KBM-7 (cell line): ENCODE measurements at regions not wholly inside any gene's neighbourhood (a gene's known extent, or its start where the extent isn't known, plus 50 kb on each side); places are given as distances from the start of the nearest gene placed in this dataset.
"Not testable (repeated sequence)": the region's sequence is repeated elsewhere in the genome, so short reads cannot be mapped to it uniquely, and the experiment has no call there.

Experiments
- DNase-seq: peaks from one replicate; pipeline ENCODE4 v3.0.0-alpha.2; 2015
- in situ Hi-C: fragments of 300-500 bp; cut with MboI; formaldehyde crosslinking; loops from 2 replicates; pipeline ENCODE4 v1.14.3; 2020; ENCODE audit warnings: low sequenced_read_pairs, low pct_unique_long_range_greater_than_20kb, mixed read lengths

- DNase-seq, in situ Hi-C loops: not testable (repeated sequence)
Measured at GRCh38 chr15:85262461-85263055, 117.8 kb upstream of the AKAP13 start.

- in situ Hi-C loops, DNase-seq: not testable (repeated sequence)
Measured at GRCh38 chr15:85263842-85264440, 116.5 kb upstream of the AKAP13 start.

DNA sequence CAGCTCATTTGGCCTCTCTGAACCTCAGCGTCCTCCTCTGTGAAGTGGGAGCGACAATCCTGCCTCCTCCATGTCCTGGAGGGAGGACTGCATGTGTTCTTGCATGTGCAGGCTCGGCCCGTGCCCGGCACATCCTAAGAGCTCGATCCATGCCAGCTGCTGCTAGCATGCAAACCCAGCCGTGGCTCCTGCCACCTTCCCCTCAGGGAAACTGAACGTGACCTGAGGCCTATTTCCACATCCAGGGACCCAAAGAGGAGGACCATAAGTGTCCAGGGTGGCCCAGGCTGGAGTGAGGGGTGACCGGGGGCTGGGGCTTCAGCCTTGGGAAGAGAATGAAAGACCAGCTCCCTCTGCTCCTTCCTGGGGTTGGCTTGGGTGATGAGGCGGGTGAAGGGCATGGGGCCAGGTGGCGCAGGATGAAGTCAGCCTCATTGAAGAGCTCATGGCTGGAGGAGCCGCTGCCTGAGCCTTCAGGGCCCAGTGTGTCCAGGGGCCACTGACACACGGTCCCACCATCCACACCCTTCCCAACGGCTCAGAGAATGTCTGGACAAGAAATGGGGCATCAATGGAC is 115.7 kb upstream of the AKAP13 start:
- DNase-seq, in situ Hi-C loops: not testable (repeated sequence)

DNA sequence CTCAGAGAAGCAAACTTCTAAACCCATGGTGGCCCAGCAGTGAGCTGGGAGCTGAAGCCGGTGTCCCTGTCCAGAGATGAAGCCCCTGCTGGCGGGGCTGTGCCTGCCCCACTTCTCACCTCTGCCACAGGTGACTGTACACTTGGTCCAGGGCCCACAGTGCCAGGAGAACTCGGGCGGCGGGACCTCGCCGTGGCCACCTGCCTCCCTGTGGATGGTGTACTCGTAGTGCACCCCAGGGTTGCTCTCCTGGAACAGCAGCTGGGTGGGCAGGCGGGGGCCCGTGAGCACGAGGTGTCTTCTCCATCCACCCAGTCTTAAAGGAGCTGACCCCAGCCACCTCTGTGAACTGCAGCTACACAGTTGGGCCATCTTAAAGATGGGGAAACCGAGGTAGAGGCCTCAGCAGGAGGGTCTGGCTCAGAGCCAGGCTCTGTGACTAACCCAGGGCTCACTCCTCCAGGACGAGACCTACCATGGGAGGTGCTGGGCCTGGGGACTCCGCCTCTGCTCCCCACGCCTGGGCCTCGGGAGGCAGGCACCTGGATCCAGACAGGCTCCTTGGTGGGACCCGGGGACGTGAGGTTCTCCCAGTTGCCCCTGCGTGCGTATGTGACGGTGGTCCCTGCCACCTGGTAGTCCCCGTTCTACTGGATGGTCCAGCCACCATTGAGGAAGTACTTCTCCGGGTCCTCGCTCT is 113.1 kb upstream of the AKAP13 start:
- not testable (repeated sequence) for DNase-seq

GRCh38 chr15:85274315-85275050 is 105.9 kb upstream of the AKAP13 start:
- no peak for DNase-seq
- in situ Hi-C loops, result no loop called here

More for the DNA sequence above, 113.1 kb upstream of the AKAP13 start:
- in situ Hi-C loops, result not testable (repeated sequence)

- DNase-seq, result no peak
- in situ Hi-C loops, result no loop called here
Measured at GRCh38 chr15:85276508-85276907, 103.9 kb upstream of the AKAP13 start.

DNA sequence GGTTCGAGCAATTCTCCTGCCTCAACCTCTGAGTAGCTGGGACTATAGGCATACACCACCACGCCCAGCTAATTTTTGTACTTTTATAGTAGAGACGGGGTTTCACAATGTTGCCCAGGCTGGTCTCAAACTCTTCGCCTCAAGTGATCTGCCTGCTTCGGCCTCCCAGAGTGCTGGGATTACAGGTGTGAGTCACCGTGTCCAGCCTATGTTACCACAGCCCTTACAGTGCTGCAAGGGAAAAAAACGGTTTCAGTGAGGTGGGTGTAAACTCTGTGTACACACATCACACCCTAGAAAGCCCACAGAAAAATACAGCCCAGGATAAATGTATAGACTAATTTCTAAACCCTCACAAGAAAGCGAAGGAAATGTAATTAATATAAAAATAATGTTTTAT is 103.5 kb upstream of the AKAP13 start:
- in situ Hi-C loops, result no loop called here
- DNase-seq, result no peak

GRCh38 chr15:85277847-85278370 is 102.5 kb upstream of the AKAP13 start:
- DNase-seq, result no peak
- in situ Hi-C loops, result no loop called here

GRCh38 chr15:85280203-85280602 is 100.2 kb upstream of the AKAP13 start:
- in situ Hi-C loops, result no loop called here
- DNase-seq, result no peak

DNA sequence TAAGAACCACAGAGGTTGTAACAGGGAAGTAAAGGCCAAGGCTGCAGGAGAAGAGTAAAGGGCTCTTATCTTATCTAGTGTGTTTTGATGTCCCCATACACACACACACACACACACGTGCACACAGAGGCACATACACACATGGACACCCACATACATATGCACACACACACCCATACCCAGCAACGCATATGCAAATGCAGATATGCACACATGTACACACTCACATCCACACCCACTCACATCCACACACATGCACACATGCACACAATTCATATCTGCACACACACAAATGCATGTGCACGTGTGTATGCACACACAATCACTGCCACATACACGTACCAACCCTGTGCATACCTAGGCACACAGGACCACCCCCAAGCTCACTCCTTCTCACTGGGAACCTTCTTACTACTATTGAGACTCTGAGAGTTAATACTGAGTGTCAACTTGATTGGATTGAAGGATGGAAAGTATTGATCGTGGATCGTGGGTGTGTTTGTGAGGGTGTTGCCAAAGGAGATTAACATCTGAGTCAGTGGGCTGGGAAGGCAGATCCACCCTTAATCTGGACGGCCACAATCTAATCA is 99.0 kb upstream of the AKAP13 start:
- DNase-seq, result no peak
- in situ Hi-C loops, result no loop called here

DNA sequence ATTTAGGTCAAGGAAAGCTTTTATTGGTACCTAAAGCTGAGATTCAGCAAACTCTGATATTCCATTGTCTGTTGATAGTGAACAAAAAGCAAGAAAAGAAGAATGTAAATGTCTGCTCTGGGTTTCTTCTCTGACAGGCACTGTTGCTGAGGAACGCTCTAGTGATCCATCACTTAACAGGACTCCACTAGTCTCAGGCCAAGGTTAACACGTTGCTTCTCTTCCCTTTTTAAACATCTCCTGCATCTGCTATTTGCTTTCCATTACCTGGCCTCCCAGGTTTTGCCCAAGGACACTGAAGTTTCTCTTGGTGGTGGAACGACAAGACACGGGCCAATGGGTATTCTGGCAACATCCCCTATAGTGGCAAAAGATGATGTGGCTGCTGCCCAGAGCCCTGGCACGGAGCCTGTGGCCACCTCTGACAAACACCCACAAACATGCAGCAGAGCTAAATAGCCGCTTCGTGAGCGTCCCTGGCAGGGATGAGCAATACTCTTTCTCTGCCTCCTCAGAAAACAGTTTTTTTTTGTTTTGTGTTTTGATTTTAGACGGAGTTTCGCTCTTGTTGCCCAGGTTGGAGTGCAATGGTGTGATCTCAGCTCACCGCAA is 97.8 kb upstream of the AKAP13 start:
- no peak for DNase-seq

DNA sequence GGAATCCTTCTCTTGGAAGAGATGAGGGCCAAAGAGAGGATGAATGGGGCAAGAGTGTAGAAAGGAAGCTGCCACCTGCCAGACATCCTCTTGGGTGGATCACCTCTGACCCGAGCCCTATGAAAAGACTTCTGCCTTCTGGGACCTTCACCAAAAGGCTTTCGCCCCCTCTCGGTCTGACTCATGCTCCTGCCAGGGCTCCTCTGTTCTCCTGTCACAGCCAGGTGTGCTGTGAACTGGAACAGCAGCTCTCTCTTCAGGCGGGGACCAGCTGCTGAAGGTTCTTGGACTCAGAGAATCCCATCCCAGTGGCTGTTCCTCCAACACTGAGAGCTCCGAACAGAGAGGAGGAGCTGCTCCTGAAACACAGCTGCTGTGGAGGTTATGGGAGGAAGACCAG is 96.6 kb upstream of the AKAP13 start:
- DNase-seq, in situ Hi-C loops: not testable (repeated sequence)

More for the DNA sequence above, 97.8 kb upstream of the AKAP13 start:
- in situ Hi-C loops, result no loop called here

- in situ Hi-C loops, result no loop called here
- DNase-seq, result no peak
Measured at GRCh38 chr15:85284497-85284896, 95.9 kb upstream of the AKAP13 start.

- in situ Hi-C loops, result no loop called here
- peak; percentile 55 for DNase-seq
Measured at GRCh38 chr15:85289677-85290365, 90.6 kb upstream of the AKAP13 start.

DNA sequence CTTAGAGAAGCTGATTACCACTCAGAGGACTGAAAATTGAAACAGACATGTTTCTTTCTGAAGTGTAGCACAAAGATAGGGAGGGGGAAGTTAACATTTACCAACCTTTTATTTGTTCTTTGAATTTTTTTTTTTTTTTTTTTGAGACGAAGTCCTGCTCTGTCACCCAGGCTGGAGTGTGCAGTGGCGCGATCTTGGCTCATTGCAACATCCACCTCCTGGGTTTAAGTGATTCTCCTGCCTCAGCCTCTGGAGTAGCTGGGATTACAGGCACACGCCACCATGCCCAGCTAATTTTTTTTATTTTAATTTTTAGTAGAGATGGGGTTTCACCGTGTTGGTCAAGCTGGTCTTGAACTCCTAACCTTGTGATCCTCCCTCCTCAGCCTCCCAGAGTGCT is 87.8 kb upstream of the AKAP13 start:
- in situ Hi-C loops, DNase-seq: not testable (repeated sequence)

DNA sequence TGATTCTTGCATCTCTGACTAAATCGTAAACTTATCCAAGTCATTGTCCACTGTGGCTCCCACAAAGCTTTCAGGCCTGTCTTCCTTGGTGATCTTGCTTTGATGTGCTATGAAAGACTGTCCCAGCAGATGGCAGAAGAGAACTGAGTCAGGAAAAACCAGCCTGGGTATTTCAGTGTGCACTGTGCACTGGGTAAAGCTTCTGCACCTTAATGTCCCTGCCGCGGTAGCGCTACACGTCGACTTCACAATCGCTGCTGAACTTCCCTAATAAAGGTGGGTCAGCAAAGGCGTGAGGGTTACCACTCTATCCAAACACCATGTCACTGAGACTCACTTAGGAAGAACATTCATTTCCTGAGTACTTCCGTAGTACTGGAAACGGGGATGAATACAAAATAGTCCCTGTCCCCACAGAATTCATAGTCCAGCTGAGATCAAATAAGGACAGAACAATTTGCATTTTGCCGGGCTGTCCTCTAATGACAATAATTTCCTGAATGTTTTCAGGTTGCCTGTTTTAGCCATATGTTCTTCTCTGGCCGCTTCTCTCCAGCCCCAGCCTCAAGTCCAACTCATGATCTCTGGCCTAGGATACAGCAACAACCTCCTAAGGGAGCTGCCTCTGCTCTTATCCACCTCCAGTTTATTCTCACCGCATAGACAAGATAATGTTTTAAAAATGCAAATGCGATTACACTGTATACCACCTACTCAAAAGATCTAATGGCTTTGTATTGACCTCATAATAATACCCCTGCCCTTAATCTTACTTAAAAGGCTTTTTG is 83.6 kb upstream of the AKAP13 start:
- in situ Hi-C loops, result no loop called here
- peak; percentile 92 for DNase-seq

DNA sequence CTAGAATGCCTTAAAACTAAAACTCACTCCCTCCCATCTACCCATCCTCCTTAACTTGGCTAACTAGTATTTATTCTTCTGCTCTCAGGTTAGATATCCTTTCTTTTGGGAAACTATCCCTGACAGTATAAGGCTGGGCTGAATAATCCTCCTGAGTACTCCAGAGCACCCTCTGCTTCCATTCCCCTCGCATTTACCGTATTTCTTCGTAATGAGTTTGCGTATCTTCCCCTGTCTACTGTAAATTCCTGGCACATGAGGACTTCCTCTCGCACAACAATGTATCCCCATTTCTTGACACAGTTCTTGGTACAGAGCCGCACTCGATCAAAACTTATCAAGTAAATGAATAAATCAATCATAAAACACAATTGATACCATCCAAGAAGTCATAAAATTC is 82.9 kb upstream of the AKAP13 start:
- in situ Hi-C loops, result no loop called here
- DNase-seq, result no peak
